NCI-H187 (cell line): ENCODE measurements at regions not wholly inside any gene's neighbourhood (a gene's known extent, or its start where the extent isn't known, plus 50 kb on each side); places are given as distances from the start of the nearest gene placed in this dataset.
"Not testable (repeated sequence)": the region's sequence is repeated elsewhere in the genome, so short reads cannot be mapped to it uniquely, and the experiment has no call there.

Experiments used
- DNase-seq, 2 experiments: peaks; one replicate each; lab custom pipeline; 2025; lab: John Stamatoyannopoulos, UW

- no peak for DNase-seq
Measured at GRCh38 chr20:40890635-40891034, 138.0 kb upstream of the TOP1 start.

GRCh38 chr20:40891351-40891750, 137.3 kb upstream of the TOP1 start:
- no peak for DNase-seq

DNA sequence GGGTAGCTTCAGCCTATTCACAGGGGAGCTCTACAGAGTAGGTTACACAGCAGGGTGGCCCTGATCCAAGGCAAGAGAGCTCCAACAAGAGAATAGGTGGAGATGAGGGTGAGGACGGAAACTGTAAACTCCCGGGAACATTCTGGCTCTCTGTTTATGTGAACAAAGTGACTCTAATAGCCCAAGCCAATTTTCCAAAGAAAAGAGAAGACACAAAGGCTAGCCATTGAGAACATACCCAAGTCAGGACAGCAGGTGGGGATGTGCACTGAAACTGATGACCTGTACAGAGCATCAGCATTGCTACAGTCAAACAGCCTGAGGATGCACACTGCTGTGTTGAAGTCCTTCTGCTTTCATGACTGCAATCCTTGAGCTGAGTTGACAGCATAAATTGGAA, 136.0 kb upstream of the TOP1 start:
- no peak for DNase-seq

- DNase-seq: no peak
Measured at GRCh38 chr20:40893610-40894236, 134.9 kb upstream of the TOP1 start.

DNA sequence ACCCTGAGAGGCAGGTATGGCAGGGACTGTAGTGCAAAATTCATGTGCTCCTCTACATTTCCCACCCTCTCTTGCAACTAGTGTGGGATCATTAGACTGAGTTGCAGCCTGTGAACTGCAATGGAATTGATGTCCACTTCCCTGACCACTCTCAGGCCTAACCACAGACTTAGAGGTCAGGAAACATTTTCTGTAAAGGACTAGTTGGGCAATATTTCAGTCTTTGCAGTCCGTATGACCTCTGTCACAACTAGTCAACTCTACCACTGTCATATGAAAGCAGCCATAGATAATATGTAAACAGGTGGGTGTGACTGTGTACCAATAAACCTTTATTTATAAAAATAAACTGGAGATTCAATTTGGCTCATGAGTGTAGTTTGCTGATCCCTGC, 134.4 kb upstream of the TOP1 start:
- no peak for DNase-seq

DNA sequence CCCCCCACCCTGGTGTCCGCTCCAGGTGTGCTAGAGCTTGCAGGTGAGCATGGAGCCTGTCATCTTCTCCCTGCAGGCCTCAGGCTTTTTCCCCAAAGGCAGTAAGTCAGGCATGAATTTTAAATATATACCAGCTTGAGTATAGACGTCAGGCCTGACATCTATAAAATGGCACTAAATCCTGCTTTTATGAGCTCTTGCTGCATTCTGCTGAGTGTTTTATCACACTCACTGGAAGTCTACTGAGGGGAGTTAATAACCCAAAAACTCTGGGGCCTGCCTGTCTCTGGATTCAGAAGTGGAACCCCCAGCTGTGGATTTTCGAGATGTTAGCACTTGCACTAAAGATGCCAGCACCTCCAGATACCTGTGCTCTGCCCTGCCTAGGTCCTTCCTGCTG, 133.4 kb upstream of the TOP1 start:
- DNase-seq: no peak

GRCh38 chr20:40896814-40897700, 131.6 kb upstream of the TOP1 start:
- DNase-seq: peak in 1 of 2 experiments; percentile 38

DNA sequence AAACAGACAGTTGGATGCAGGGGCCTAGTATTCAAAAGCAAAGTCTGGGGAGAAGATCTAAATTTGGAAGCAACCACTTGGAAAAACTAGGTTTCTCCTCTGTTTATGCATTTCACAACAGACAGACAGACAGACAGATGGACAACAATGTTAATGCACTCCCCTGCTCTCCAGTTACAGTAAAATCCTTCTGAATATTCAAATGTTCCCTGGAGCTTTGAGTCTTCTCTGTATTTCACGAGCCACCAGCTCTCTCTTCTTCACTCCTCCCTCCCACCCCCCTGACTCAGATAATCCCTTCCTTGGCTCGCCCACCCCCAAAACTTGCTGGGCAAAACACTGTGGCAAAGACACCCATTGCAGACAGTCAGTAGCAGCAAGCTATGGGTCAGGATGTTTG, 129.3 kb upstream of the TOP1 start:
- DNase-seq: no peak

DNA sequence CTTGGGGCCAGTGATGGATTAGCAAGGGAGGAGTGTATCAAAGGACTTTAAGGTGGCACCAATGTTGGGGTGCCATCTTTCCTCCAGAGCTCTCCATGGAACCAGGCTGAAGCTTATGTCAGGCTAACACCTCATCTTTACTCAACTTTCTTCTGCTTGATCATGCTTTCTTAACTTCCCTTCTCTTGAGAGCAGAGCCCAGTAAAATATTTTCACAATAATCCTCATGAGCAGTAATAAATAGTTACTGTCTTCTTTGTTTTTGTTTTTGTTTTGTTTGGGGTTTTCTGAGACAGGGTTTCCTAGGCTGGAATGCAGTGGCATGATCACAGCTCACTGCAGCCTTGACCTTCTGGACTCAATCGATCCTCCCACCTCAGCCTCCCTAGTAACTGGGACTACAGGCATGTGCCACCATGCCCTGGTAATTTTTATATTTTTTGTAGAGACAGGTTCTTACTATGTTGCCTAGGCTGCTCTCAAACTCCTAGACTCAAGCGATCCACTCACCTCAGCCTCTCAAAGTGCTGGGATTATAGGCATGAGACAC, 127.9 kb upstream of the TOP1 start:
- no peak for DNase-seq

DNA sequence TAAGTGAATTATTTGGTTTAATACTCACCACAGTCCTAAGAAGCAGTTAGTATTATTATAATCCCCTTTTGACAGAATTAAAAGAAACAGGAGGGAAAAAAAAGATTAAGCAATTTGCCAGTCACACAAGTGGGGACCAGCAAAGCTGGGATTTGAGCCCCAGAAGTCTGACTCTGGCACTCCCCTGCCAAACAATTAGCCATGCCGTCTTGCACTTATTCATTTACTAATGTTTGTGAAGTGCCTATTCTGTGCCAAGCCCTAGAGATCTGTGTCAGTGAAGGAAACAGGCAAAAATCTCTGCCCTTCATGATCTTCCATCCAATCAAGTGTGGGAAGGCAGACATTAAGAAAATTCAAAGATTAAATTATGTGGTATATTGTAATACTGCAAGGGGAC, 126.0 kb upstream of the TOP1 start:
- DNase-seq: no peak

DNA sequence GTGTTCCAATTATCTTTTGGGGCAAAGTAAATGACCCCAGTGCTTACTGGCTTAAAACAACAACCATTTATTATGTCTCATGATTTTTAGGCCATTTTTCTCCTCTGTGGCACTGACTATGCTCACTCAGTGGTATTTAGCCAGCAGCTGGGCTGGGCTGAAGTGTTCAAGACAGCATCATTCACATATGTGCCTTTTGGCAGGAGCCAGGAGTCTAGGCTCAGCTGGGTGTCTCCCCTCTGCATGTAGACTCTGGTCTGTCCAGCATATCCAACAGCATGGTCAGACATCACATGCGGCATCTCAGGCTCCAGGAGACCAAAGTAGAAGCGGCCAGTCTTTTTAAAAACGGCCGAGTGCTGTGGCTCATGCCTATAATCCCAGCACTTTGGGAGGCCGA, 120.3 kb upstream of the TOP1 start:
- DNase-seq: no peak

- not testable (repeated sequence) for DNase-seq
Measured at GRCh38 chr20:40909489-40909888, 119.1 kb upstream of the TOP1 start.

- DNase-seq: not testable (repeated sequence)
Measured at GRCh38 chr20:40910436-40910835, 118.2 kb upstream of the TOP1 start.

GRCh38 chr20:40911152-40911551, 117.5 kb upstream of the TOP1 start:
- not testable (repeated sequence) for DNase-seq

DNA sequence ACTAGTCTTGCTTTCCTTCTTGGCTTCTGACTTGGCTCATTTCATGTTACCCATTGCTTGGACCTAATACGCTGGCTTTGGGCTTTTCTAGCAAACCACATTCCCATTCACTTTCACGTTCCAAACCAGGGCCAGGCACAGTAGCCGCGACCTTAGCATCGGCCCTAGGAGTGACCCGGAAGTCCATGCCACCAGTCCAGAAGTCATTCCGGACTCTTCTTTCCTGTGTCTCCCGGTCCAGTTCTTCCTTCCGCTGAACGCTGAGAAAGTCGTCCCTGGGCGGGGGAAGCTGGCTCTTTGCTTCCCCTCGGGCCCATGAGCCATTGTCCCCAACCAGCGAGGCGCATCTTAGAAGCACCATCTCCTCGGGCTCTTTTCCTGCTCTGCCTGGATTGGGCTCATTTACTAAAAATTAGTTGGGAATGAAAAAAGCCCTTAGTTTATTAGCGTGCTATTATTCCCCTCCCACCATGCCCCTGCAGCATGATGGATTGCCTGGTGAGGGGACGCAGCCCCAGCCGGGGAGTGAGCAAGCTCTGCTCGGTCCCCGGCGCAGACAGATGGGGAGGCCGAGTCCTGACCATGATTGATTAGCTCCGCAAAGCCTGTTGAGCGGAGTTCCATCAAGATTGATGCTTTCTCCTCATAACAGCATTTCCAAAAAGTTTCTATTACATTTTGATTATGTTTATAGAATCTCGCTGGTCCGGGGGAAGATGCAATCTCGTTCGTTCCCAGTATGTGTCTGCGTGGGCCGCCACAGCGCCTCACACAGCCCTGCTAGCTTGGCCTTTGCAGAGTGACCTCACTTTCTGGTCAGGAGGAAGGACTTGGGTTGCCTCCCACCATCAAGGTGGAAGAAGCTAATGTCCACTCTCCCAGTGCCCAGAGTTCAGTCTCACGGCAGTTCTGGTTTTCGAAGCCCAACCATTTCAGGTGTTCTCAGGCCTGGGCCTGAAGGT, 115.1 kb upstream of the TOP1 start:
- no peak for DNase-seq

DNA sequence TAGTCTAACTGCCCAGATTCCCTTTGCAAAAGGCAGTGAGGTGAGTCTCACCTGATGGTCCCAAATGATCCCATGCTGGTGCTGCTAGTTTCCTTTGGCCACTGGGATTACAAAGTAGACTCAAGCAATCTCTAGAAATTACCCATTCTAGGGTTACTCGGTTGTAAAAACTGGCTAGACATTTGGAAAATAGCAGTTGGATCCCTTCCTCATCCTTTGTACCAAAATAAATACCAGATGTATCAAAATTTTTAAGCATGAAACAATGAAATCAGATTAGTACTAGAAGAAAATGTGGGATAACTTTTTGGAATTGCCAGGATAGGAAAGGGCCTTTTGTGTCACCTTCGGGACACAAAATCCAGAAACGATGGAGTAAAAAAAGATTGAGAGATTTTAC, 112.9 kb upstream of the TOP1 start:
- no peak for DNase-seq

DNA sequence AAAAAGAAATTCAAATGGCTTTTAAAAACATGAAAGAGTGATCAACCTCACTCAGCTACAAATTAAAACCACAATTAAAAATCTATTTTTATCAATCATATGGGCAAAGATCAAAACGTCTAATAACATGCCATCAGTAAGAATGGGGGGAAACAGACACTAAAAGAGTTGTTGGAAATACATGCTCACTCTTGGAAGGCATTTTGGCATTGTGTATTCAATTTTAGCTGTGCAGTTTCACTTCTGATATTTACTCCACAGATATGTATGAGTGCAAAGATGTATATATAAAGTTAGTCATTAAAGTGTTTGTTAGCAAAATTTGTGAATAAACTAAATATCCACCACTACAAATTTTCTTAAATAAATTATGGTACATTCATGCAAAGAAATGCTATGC, 112.3 kb upstream of the TOP1 start:
- DNase-seq: no peak

DNA sequence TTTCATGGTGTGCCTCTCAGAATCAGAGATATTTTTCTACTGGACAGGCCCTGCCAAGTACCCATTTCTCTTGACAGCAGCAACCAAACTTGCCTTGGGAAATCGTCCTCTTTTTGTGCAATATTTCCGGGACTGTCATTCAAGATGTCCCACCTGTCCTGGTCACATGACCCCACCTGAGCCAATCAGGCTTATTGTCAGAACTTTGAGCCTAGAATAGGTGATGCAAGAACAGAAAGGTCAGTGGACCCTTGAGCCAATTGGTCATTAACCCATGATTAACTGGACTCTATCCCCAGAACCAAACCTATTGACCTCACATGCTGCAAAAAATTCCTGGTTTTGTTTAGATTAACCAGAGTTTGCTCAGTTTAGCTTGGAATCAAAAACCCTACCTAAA, 108.3 kb upstream of the TOP1 start:
- no peak for DNase-seq

- DNase-seq: no peak
Measured at GRCh38 chr20:40922865-40923264, 105.8 kb upstream of the TOP1 start.

DNA sequence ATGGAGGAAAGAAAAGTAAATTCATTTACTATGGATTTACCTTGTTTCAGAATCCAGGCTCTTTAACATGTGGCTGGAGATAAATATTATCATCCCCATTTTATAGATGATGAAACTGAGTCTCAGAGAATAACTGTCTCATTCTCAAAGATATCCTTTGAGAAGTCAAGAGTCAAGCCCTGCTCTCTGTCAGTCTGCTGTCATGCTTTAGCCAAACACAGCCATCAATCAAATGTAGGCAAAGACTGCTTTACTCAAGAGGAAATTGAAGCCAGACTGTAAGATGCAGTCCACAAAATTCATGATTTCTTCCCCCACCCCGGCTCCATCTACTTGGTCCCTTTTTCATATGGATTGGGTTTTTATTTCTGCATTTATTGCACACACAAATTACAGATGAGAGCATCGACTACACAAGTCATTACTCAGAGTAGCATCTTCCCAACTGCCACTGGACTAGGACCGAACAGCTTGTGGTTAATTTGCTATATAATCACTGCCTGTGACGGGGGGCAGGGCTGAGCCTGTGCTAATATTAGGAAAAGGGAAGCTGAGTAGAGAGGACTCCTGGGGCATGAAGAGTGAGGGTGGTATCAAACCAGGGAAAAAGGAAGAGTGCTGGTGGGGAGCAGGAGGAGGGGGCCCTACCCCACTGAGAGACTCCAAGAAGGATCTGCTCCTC, 102.7 kb upstream of the TOP1 start:
- no peak for DNase-seq

DNA sequence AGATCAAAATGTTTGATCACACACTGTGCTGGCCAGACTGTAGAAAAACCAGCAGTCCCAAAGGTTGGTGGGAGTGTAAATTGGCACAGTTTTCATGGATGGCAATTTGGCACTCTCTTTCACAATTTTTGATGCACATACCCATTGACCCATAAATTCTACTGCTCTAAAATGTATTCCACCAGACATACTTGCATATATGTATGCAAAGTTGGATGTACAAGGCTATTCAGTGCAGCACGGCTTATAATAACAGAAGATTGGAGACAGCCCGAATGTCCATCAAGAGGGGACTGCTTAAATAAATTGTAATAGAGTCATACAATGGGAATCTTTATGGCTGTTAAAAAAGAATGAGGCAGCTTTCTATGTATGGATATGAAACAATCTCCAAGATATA, 101.7 kb upstream of the TOP1 start:
- no peak for DNase-seq

- no peak for DNase-seq
Measured at GRCh38 chr20:40930561-40930960, 98.1 kb upstream of the TOP1 start.
